HG03045 (cell line): ENCODE measurements at regions not wholly inside any gene's neighbourhood (a gene's known extent, or its start where the extent isn't known, plus 50 kb on each side); places are given as distances from the start of the nearest gene placed in this dataset.

ENCODE experiments used
- ATAC-seq: cut with Tn5 transposase; IDR thresholded peaks from one replicate; pipeline ENCODE4 v1.9.1; 2021; ENCODE audit warnings: mild to moderate bottlenecking, moderate library complexity; ENCODE audit not compliant: unreplicated experiment

DNA sequence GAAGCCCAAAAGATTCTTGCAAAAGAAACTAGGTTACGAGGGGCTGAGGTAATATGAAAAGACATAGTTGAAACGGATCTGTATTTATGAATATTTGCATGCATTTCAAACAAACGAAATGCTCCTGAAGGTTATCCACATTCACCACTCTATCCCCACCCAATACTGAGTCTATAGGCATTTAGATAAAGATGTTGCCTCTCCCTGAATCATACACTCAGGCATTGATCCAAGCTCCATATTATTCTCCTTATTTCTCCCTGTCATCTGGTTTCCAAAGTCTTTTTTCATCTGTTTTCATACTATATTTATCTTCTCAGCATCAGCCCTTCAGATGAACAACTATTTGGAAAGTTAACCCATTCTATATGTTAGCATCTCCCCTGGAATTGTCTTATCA, 492.5 kb upstream of the TGFBR2 start:
- ATAC-seq: no peak

DNA sequence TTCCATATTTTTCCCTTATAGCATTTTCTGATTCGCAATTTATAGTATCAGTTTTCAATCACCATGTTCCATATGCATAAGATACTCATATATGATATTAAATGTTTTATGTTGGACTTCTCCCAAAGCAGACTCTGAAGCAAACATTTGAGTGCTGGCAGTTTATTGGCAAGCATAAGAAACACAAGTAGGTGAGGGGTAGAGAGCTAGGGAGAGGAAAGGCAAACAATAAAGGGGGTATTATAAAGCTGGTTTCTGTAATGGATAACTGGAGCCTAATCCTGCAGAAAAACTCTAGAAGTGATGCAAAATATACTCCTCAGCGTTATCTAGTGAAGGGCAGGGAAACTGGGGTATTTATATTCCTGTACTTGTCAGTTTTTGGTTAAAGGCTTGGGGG, 491.5 kb upstream of the TGFBR2 start:
- ATAC-seq: no peak

DNA sequence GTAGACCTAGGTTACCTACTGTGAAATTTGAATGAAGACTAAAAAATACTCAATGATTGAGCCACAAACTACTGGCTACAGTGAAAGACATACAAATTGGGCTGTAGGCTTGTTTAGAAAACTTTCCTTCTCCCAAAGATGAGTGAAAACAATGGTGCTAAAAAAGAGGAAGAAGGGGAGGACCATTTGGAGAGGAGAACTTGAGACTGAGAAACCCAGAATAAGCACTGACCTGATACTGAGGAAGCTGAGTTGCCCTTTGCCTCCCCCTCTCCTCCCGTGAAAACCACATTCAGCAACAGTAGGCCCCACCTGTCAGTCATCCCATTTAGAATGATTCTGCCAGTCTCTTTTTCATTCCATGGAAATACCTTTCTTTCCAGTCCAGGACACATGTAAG, 484.0 kb upstream of the TGFBR2 start:
- ATAC-seq: no peak

GRCh38 chr3:30123224-30123623, 483.2 kb upstream of the TGFBR2 start:
- no peak for ATAC-seq

DNA sequence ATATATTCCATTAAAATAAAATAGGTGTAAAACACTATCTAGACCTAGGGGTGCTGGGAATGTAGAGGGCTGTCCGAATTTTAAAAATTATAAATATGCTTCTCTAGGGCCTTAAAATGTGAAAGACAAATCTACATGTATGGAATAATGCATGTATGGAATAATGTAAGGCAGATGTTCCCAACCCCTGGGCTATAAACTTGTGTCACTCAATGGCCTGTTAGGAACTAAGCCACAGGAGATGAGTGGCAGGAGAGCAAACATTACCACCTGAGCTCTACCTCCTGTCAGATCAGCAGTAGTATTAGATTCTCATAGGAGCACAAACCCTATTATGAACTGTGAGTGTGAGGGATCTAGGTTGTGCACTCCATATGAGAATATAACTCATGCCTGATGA, 482.6 kb upstream of the TGFBR2 start:
- no peak for ATAC-seq

DNA sequence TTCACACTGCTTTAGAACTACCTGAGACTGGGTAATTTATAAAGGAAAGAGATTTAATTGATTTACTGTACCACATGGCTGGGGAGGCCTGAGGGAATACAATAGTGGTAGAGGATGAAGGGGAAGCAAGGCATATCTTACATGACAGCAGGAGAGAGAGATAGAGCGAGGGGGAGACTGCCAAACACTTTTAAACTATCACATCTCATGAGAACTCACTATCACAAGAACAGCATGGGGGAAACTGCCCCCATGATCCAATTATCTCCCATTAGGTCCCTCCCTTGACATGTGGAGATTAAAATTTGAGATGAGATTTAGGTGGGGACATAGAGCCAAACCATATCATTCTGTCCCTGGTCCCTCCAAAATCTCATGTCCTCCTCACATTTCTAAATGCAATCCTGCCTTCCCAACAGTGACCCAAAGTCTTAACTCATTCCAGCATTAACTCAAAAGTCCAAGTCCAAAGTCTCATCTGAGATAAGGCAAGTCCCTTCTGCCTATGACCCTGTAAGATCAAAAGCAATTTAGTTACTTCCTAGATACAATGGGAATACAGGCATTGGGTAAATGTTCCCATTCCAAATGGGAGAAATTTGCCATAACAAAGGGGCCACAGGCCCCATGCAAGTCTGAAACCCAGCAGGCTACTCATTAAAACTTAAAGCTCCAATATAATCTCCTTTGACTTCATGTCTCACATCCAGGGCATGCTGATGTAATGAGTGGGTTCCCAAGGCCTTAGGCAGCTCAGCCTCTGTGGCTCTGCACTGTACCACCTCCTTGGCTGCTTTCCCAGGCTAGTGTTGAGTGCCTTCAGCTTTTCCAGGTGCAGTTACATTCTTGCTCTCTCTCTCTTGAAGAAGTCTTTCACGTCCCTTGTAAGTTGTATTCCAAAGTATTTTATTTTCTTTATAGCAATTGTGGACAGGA, 481.7 kb upstream of the TGFBR2 start:
- ATAC-seq: no peak

GRCh38 chr3:30129765-30130164, 476.6 kb upstream of the TGFBR2 start:
- no peak for ATAC-seq

- no peak for ATAC-seq
Measured at GRCh38 chr3:30130391-30130790, 476.0 kb upstream of the TGFBR2 start.

- no peak for ATAC-seq
Measured at GRCh38 chr3:30131191-30131590, 475.2 kb upstream of the TGFBR2 start.

DNA sequence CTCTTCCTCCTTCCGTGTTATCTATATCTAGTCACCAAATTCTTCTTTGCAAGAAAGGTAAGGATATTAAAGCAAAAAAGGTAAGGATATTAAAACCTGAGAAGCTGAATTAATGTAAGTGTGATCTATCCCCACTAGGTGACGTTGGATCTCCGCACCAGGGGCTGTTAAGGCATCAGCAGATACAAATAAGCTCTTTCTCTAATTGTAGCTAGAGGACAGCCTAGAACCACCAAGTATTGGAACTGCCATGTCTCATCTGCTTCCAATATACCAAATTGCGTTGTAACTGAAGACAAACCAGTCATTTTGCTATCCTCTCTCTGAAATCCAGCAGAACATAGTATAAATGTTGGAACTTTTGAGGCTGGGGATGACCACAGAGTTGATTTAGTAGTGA, 471.2 kb upstream of the TGFBR2 start:
- ATAC-seq: no peak

DNA sequence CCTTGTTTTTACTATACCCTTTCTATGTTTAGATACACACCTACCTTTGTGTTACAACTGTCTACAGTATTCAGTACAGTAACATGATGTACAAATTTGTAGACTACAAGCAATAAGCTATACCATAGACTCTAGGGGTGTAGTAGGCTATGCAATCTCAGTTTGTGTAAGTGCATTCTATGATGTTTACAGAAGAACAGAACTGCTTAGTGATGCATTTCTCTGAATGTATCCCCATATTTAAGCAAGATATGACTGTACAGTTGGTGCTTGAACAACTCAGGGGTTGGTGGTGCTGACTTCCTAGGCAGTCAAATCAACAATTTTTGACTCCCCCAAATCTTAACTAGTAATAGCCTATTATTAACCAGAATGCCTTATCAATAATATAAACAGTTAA, 467.1 kb upstream of the TGFBR2 start:
- no peak for ATAC-seq

- ATAC-seq: no peak
Measured at GRCh38 chr3:30140356-30141075, 465.9 kb upstream of the TGFBR2 start.

- ATAC-seq: no peak
Measured at GRCh38 chr3:30141178-30141581, 465.2 kb upstream of the TGFBR2 start.

- no peak for ATAC-seq
Measured at GRCh38 chr3:30141927-30142326, 464.5 kb upstream of the TGFBR2 start.

DNA sequence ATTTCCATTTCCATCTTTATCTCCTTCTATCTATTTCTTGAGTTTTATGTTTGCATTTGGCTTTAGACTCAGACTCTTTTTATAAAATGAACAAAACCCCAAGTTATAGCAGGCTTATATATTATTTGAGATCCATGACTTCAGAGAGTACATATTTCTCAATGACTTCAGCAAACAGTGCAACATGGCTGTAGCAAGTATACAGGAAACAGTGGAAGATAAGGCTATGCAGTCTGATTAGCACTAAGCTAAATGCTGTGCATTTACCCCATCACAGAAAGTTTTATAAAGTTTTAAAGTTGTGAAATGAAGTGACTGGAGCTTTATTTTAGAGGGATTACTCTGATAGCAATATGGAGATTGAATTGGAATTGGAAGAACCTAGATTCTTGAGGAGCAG, 463.5 kb upstream of the TGFBR2 start:
- no peak for ATAC-seq

GRCh38 chr3:30145281-30145680, 461.1 kb upstream of the TGFBR2 start:
- no peak for ATAC-seq

GRCh38 chr3:30146978-30147377, 459.4 kb upstream of the TGFBR2 start:
- ATAC-seq: no peak

DNA sequence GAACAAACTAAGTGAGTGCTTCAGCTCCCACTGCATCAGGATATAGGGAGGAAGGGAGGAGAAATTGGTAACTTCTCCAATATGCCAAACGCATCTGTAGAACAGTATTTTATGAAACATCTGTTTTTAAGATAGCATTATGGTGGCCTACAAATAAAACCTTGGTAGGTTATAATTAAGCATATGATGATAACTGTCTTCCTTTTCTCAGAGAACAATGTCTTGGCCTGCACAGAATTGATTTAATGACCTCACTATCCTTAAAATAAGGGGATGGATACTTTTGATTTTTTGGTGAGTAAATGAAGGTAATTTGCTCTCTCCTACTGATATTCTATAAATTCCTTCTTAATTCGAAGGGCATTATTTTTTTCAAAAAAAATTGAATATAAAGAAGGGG, 451.5 kb upstream of the TGFBR2 start:
- no peak for ATAC-seq

GRCh38 chr3:30155755-30156154, 450.6 kb upstream of the TGFBR2 start:
- no peak for ATAC-seq

GRCh38 chr3:30156586-30157498, 449.6 kb upstream of the TGFBR2 start:
- ATAC-seq: no peak

DNA sequence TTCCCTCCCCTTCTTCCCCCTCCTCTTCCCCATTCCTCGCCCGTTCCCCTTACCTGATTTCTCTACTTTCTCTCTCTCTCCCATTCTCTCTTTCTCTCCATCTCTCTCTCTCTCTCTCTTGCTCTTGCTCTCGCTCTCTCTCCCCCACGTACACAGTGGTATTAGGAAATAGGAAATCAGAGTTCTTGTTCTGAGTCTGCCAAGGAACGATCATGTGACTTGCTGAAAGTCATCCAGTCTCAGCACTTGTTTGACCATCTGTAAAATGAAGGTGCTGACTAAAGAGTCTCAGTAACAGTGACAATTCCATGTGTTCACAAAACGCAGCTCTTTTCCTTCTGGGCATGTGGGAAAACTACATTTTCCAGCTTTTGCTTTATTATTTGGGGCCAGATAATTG, 445.0 kb upstream of the TGFBR2 start:
- ATAC-seq: no peak
